BJ (cell line): ENCODE measurements at regions not wholly inside any gene's neighbourhood (a gene's known extent, or its start where the extent isn't known, plus 50 kb on each side); places are given as distances from the start of the nearest gene placed in this dataset.
A peak's percentile ranks its signal among the peaks of the same experiment; 100 is the strongest.

Experiments used
- CTCF ChIA-PET: fragments of 350-600 bp; formaldehyde crosslinking; extraction: SDS; loops from one replicate; lab custom pipeline; 2021; ENCODE audit warnings: antibody characterized with exemption, inconsistent platforms; lab: Yijun Ruan, JAX
- POLR2A ChIA-PET: fragments of 300-600 bp; sonication (Branson Sonifier 250); formaldehyde crosslinking; extraction: SDS; loops from one replicate; lab custom pipeline; 2021; ENCODE audit warnings: antibody characterized with exemption; lab: Charles Lee
- DNase-seq: peaks from one replicate; pipeline ENCODE4 v3.0.0-alpha.2; 2011; ENCODE audit warnings: low read depth
- H3K27me3 ChIP-seq: 2 replicates; pipeline ENCODE4 v1.6.0; 2011; ENCODE audit warnings: low read length; ENCODE audit not compliant: control insufficient read depth, insufficient read depth
- H3K36me3 ChIP-seq: 2 replicates; pipeline ENCODE4 v1.5.1; 2011; ENCODE audit warnings: low read length; ENCODE audit not compliant: control insufficient read depth, insufficient read depth
- H3K4me3 ChIP-seq: 2 replicates; pipeline ENCODE4 v1.5.1; 2011; ENCODE audit warnings: low read depth, mild to moderate bottlenecking, control low read depth, low read length
- CTCF ChIP-seq: IDR thresholded peaks from 2 replicates; pipeline ENCODE4 v1.5.1; 2011; ENCODE audit warnings: low read depth, mild to moderate bottlenecking, control low read depth, inconsistent platforms, low read length, moderate library complexity; ENCODE audit not compliant: insufficient read depth

GRCh38 chr14:61106959-61107641 is 126.1 kb downstream of the SLC38A6 start:
- TF ChIP-seq CTCF: 0 out of 2 replicates have a peak, but pooled peaks have one; percentile 18
- Histone ChIP-seq H3K36me3 (no peaks in the 10 kb centered on the region), H3K4me3 (no peak overlapping the region), H3K27me3 (no peaks in the 10 kb centered on the region)
- CTCF ChIA-PET: no interaction called here
- POLR2A ChIA-PET: no interaction called here
- no peak for DNase-seq

GRCh38 chr14:61106271-61106958 is 125.4 kb downstream of the SLC38A6 start:
- POLR2A ChIA-PET: no interaction called here
- Histone ChIP-seq H3K4me3 (no peak overlapping the region), H3K36me3 (no peaks in the 10 kb centered on the region), H3K27me3 (no peaks in the 10 kb centered on the region)
- DNase-seq: no peak
- CTCF ChIA-PET: no interaction called here
- no peak for TF ChIP-seq CTCF

- POLR2A ChIA-PET: no interaction called here
These were observed 123.3 kb downstream of the SLC38A6 start for GRCh38 chr14:61104358-61104757.

GRCh38 chr14:61103541-61104339 is 122.7 kb downstream of the SLC38A6 start:
- H3K36me3 ChIP-seq: no peaks in the 10 kb centered on the region
- POLR2A ChIA-PET: interaction anchor here (0.5 to 0.6 kb wide), 3 partner anchors 82 to 472 kb away, joined by 3 to 21 read pairs (median 3); no protein-coding TSS in a partner anchor
- CTCF ChIA-PET: interaction anchor here (0.7 to 1.2 kb wide), 4 partner anchors 22 to 149 kb away, joined by 3 to 4 read pairs (median 3); no protein-coding TSS in a partner anchor
- TF ChIP-seq CTCF: no peak
- H3K27me3 ChIP-seq: no peaks in the 10 kb centered on the region
- no peak overlapping the region for H3K4me3 ChIP-seq
- DNase-seq: peak; percentile 96

More at GRCh38 chr14:61104358-61104757, 123.3 kb downstream of the SLC38A6 start:
- H3K36me3 ChIP-seq: no peaks in the 10 kb centered on the region
- CTCF ChIA-PET: interaction anchor here (0.7 to 1.2 kb wide), 3 partner anchors 23 to 95 kb away, joined by 3 read pairs; no protein-coding TSS in a partner anchor
- TF ChIP-seq CTCF: no peak
- no peak for DNase-seq
- H3K27me3 ChIP-seq: no peaks in the 10 kb centered on the region
- no peak overlapping the region for H3K4me3 ChIP-seq
